ENCODE measurements at regions not wholly inside any gene's neighbourhood (a gene's known extent, or its start where the extent isn't known, plus 50 kb on each side); places are given as distances from the start of the nearest gene placed in this dataset.

- TF ChIP-seq ZNF441 (CRISPR knock-in tag; IDR thresholded peaks at IDR 0.05; ENCODE audit: borderline replicate concordance), result 0 out of 2 replicates have a peak, but pooled peaks have one; percentile 27
- TF ChIP-seq ZNF24 (IDR thresholded peaks at IDR 0.05), result no peak
- no peak for TF ChIP-seq ZBTB44 (CRISPR knock-in tag; IDR thresholded peaks at IDR 0.05)
- TF ChIP-seq ZNF124 (CRISPR knock-in tag; IDR thresholded peaks at IDR 0.05), result no peak
- no peak for TF ChIP-seq CAMTA2 (CRISPR knock-in tag; IDR thresholded peaks at IDR 0.05; ENCODE audit: borderline replicate concordance)
- 0 out of 2 replicates have a peak, but pooled peaks have one; percentile 22 for TF ChIP-seq ZBTB33 (CRISPR knock-in tag; IDR thresholded peaks at IDR 0.05)
- no peak for TF ChIP-seq KDM5A (IDR thresholded peaks at IDR 0.05; ENCODE audit: borderline replicate concordance, low read length)
- no peak for TF ChIP-seq ZFP36 (IDR thresholded peaks at IDR 0.05; ENCODE audit: borderline replicate concordance, low read depth, low read length, partially characterized antibody)
- no peak for TF ChIP-seq PHF20 (CRISPR knock-in tag; IDR thresholded peaks at IDR 0.05)
- no peak for TF ChIP-seq LRRFIP1 (CRISPR knock-in tag; conservative IDR thresholded peaks at IDR 0.05)
- no peak for TF ChIP-seq MNT (IDR thresholded peaks at IDR 0.05)
- no peak; the same call in 1 of the 2 replicates for TF ChIP-seq ZBTB37 (CRISPR knock-in tag; IDR thresholded peaks at IDR 0.05)
- TF ChIP-seq ZNF207 (IDR thresholded peaks at IDR 0.05; ENCODE audit: borderline replicate concordance), result no peak
- TF ChIP-seq ARID2 (CRISPR knock-in tag; IDR thresholded peaks at IDR 0.05; ENCODE audit: borderline replicate concordance), result no peak
- 0 out of 2 replicates have a peak, but pooled peaks have one; percentile 42 for TF ChIP-seq PRDM10 (CRISPR knock-in tag; IDR thresholded peaks at IDR 0.05; ENCODE audit: low read depth)
Observed at GRCh38 chr2:203811491-203812221, 55.9 kb upstream of the CTLA4 start (continued).

Measured in HepG2 (cell line).